CD14-positive monocyte (primary cell): ENCODE measurements at regions not wholly inside any gene's neighbourhood (a gene's known extent, or its start where the extent isn't known, plus 50 kb on each side); places are given as distances from the start of the nearest gene placed in this dataset.

Experiments used
- DNase-seq, 3 donors: peaks; one replicate each; pipeline ENCODE4 v3.0.0-alpha.2; 2011 to 2022
- H2AFZ ChIP-seq: 2 replicates; pipeline ENCODE4 v1.6.0; 2012; ENCODE audit warnings: mild to moderate bottlenecking, low read depth, low read length, inconsistent platforms; ENCODE audit not compliant: insufficient read depth, poor library complexity, severe bottlenecking
- H3K27ac ChIP-seq, 2 donors: 1 replicate in 1 of 2; 2 replicates in 1 of 2; pipeline ENCODE4 v1.5.1; 2012 to 2013; ENCODE audit warnings: low read length in 2 of 2, control low read depth in 1 of 2, inconsistent platforms in 1 of 2, low read depth in 1 of 2, mild to moderate bottlenecking in 1 of 2
- H3K27me3 ChIP-seq, 2 donors: one replicate each; pipeline versions ENCODE4 v1.6.0 to v1.6.1; 2011 to 2013; ENCODE audit warnings: low read length in 2 of 2; ENCODE audit not compliant: control insufficient read depth in 2 of 2, insufficient read depth in 2 of 2
- H3K36me3 ChIP-seq, 2 donors: replicated peaks in 1 of 2; 1 replicate in 1 of 2; 2 replicates in 1 of 2; pipeline versions ENCODE4 v1.5.1 to v1.6.1; 2012 to 2013; ENCODE audit warnings: low read length in 2 of 2, control low read depth in 1 of 2, inconsistent platforms in 1 of 2, mild to moderate bottlenecking in 1 of 2; ENCODE audit not compliant: insufficient read depth in 2 of 2, control insufficient read depth in 1 of 2
- H3K4me1 ChIP-seq, 2 donors: 1 replicate in 1 of 2; 2 replicates in 1 of 2; pipeline versions ENCODE4 v1.5.1 to v1.6.1; 2012 to 2013; ENCODE audit warnings: low read length in 2 of 2, control low read depth in 1 of 2, inconsistent platforms in 1 of 2, mild to moderate bottlenecking in 1 of 2, moderate library complexity in 1 of 2; ENCODE audit not compliant: insufficient read depth in 2 of 2, control insufficient read depth in 1 of 2
- H3K4me2 ChIP-seq: replicated peaks from 2 replicates; pipeline ENCODE3; 2012; ENCODE audit warnings: low read length, moderate library complexity, mild to moderate bottlenecking; ENCODE audit not compliant: poor library complexity, severe bottlenecking; ENCODE audit errors: extremely low read depth
- H3K4me3 ChIP-seq, 3 experiments: fragments of 200-600 bp in 1 of 3; sonication (generic) in 1 of 3; replicated peaks in 1 of 3; 1 replicate in 2 of 3; 2 replicates in 1 of 3; pipeline ENCODE4 v1.5.1; 2011 to 2013; ENCODE audit warnings: low read length in 3 of 3, mild to moderate bottlenecking in 3 of 3, control low read depth in 2 of 3, low read depth in 2 of 3, inconsistent platforms in 1 of 3, moderate library complexity in 1 of 3
- H3K79me2 ChIP-seq: 2 replicates; pipeline ENCODE4 v1.6.0; 2012; ENCODE audit warnings: mild to moderate bottlenecking, control low read depth, inconsistent platforms, low read length, moderate library complexity; ENCODE audit not compliant: insufficient read depth
- H3K9ac ChIP-seq: 2 replicates; pipeline ENCODE4 v1.6.0; 2017; ENCODE audit warnings: low read length, mild to moderate bottlenecking; ENCODE audit not compliant: insufficient read depth, poor library complexity, severe bottlenecking
- H3K9me3 ChIP-seq, 2 donors: replicated peaks in 1 of 2; 1 replicate in 1 of 2; 2 replicates in 1 of 2; pipeline versions ENCODE4 v1.5.1 to v1.6.1; 2012 to 2013; ENCODE audit warnings: low read length in 2 of 2, control low read depth in 1 of 2; ENCODE audit not compliant: control insufficient read depth in 1 of 2, insufficient read depth in 1 of 2
- H4K20me1 ChIP-seq: 2 replicates; pipeline ENCODE4 v1.6.0; 2012; ENCODE audit warnings: mild to moderate bottlenecking, low read length, control low read depth, moderate library complexity; ENCODE audit not compliant: insufficient read depth
- H3K27ac Mint-ChIP-seq, 7 donors: one replicate each; pipeline ENCODE4 v1.8.0; 2020; ENCODE audit warnings: mild to moderate bottlenecking in 7 of 7, mixed read lengths in 7 of 7, moderate library complexity in 6 of 7, inconsistent platforms in 2 of 7
- H3K27me3 Mint-ChIP-seq, 3 donors: one replicate each; pipeline ENCODE4 v1.8.0; 2021 to 2022; ENCODE audit warnings: low read depth in 3 of 3, mild to moderate bottlenecking in 3 of 3, mixed read lengths in 3 of 3, moderate library complexity in 3 of 3, inconsistent platforms in 1 of 3
- H3K36me3 Mint-ChIP-seq, 2 donors: one replicate each; pipeline ENCODE4 v1.8.0; 2020; ENCODE audit warnings: mixed read lengths in 2 of 2, inconsistent platforms in 1 of 2, mild to moderate bottlenecking in 1 of 2
- H3K4me1 Mint-ChIP-seq: one replicate; pipeline ENCODE4 v1.8.0; 2020; ENCODE audit warnings: mild to moderate bottlenecking, mixed read lengths
- H3K4me3 Mint-ChIP-seq, 2 donors: one replicate each; pipeline ENCODE4 v1.8.0; 2020; ENCODE audit warnings: mild to moderate bottlenecking in 2 of 2, mixed read lengths in 2 of 2, moderate library complexity in 1 of 2
- H3K9me3 Mint-ChIP-seq, 7 donors: one replicate each; pipeline ENCODE4 v1.8.0; 2020 to 2022; ENCODE audit warnings: mixed read lengths in 7 of 7, mild to moderate bottlenecking in 6 of 7, moderate library complexity in 6 of 7, inconsistent platforms in 2 of 7
- WGBS: methylation state at CpG from one replicate; pipeline ENCODE4 v1.1.5; 2013; ENCODE audit warnings: missing lambda C conversion rate; ENCODE audit not compliant: insufficient coverage; 5-methylcytosine and 5-hydroxymethylcytosine counted together
- intact Hi-C, 2 donors: fragments of 100-400 bp; cut with micrococcal nuclease; formaldehyde crosslinking; loops; one replicate each; pipeline versions ENCODE4 v1.15.0 to v1.15.1; 2023
- TF ChIP-seq, protein P1 (sequence below): fragments of 200-600 bp; IDR thresholded peaks from one replicate; pipeline ENCODE4 v1.8.0; 2022; ENCODE audit warnings: antibody characterized with exemption, mild to moderate bottlenecking

DNA sequence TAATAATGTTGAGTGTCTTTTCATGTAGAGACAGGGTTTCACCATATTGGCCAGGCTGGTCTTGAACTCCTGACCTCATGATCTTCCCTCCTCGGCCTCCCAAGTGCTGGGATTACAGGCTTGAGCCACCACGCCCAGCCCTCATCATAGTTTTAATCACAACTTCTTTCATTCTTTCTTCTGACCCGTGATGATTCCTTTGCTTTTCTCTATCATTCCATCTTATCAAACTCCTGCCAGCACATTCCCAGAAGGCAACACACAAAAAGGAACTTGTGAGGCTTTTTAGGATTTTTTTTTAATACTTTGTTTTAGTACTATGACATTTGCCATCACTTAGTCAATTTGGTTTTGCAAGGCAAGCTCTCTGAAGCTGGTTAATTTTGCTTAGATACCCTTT is 77.5 kb upstream of the MEOX2 start:
- H3K36me3 ChIP-seq: no peaks in the 10 kb centered on the region
- TF ChIP-seq, protein P1, sequence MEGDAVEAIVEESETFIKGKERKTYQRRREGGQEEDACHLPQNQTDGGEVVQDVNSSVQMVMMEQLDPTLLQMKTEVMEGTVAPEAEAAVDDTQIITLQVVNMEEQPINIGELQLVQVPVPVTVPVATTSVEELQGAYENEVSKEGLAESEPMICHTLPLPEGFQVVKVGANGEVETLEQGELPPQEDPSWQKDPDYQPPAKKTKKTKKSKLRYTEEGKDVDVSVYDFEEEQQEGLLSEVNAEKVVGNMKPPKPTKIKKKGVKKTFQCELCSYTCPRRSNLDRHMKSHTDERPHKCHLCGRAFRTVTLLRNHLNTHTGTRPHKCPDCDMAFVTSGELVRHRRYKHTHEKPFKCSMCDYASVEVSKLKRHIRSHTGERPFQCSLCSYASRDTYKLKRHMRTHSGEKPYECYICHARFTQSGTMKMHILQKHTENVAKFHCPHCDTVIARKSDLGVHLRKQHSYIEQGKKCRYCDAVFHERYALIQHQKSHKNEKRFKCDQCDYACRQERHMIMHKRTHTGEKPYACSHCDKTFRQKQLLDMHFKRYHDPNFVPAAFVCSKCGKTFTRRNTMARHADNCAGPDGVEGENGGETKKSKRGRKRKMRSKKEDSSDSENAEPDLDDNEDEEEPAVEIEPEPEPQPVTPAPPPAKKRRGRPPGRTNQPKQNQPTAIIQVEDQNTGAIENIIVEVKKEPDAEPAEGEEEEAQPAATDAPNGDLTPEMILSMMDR: no peak
- H3K9ac ChIP-seq: no peak overlapping the region
- H3K4me1 ChIP-seq: no peaks in the 10 kb centered on the region
- no peaks in the 10 kb centered on the region for H4K20me1 ChIP-seq
- no peaks in the 10 kb centered on the region for H3K36me3 Mint-ChIP-seq
- intact Hi-C loops: no loop called here
- no peak overlapping the region for H3K4me3 Mint-ChIP-seq
- no peak overlapping the region for H3K4me3 ChIP-seq
- peaks cover 0 to 2% (median 0%) of the 10 kb centered on the region in 3 donors for H3K27me3 Mint-ChIP-seq
- no peak overlapping the region for H3K27ac ChIP-seq
- H3K4me2 ChIP-seq: no peak overlapping the region
- no peaks in the 10 kb centered on the region for H3K4me1 Mint-ChIP-seq
- H3K9me3 Mint-ChIP-seq: peaks cover 0 to 13% (median 5%) of the 10 kb centered on the region in 7 donors
- peaks cover 0 to 10% of the 10 kb centered on the region in 2 donors for H3K9me3 ChIP-seq
- H2AFZ ChIP-seq: no peak overlapping the region
- no peak for DNase-seq
- no peak overlapping the region for H3K27ac Mint-ChIP-seq
- 83% methylated on average over 2 of the region's 3 CpGs for WGBS
- no peaks in the 10 kb centered on the region for H3K79me2 ChIP-seq
- no peaks in the 10 kb centered on the region for H3K27me3 ChIP-seq

DNA sequence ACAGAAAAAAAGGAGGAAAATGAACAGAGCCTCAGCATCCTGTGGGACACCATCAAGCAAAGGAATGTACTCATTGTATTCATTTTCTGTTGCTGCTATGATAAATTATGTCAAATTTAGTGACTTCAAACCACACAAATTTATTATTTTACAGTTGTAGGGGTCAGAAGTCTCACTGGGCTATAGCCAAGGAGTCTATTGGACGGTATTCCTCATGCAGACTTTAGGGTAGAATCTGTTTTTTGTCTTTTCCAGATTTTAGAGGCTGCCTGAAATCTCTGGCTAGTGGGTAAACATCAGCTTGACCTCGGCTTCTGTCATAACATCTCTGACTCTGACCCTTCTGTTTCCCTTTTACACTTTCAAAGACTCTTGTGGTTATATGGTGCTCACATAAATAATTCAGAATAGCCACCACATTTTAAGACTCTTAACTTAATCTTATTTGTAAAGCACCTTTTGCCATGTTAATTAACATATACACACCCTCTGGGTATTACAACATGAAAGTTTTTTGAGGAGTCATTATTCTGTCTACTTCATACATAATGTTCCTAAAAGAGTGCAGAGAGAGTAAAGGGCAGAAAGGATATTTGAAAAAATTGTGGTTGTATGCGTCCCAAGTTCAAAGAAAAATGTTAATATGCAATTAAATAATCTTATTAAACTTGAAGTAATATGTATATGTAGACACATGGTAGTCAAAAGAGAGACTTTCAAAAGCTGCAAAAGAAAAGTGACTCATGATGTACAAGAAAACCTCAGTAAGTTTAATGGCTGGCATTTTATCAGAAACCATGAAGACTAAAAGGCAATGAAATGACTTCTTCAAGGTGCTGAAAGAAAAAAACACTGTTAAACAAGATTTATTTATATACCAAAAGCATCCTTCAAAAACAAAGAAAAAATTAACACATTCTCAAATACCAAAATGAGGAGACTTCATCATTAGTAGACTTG is 70.8 kb upstream of the MEOX2 start:
- Histone ChIP-seq H3K79me2 (no peaks in the 10 kb centered on the region), H3K9ac (no peak overlapping the region), H3K4me3 (no peak overlapping the region), H3K4me2 (no peak overlapping the region), H2AFZ (no peak overlapping the region), H3K9me3 (peaks cover 0 to 2% of the 10 kb centered on the region in 2 donors), H3K27me3 (no peaks in the 10 kb centered on the region), H3K36me3 (no peaks in the 10 kb centered on the region), H3K4me1 (no peaks in the 10 kb centered on the region), H4K20me1 (no peaks in the 10 kb centered on the region), H3K27ac (no peak overlapping the region)
- H3K4me1 Mint-ChIP-seq: no peaks in the 10 kb centered on the region
- intact Hi-C loops: no loop called here
- H3K27me3 Mint-ChIP-seq: peaks cover 0 to 2% (median 2%) of the 10 kb centered on the region in 3 donors
- TF ChIP-seq, protein P1: no peak
- peaks cover 0 to 8% (median 3%) of the 10 kb centered on the region in 7 donors for H3K9me3 Mint-ChIP-seq
- DNase-seq: no peak
- no peak overlapping the region for H3K4me3 Mint-ChIP-seq
- no CpG with 5 or more reads among the region's 3 CpGs for whole genome bisulfite sequencing
- H3K36me3 Mint-ChIP-seq: no peaks in the 10 kb centered on the region
- H3K27ac Mint-ChIP-seq: no peak overlapping the region
